CD4-positive, CD25-positive, alpha-beta regulatory T cell (primary cell): ENCODE measurements at regions not wholly inside any gene's neighbourhood (a gene's known extent, or its start where the extent isn't known, plus 50 kb on each side); places are given as distances from the start of the nearest gene placed in this dataset.

Experiments used
- ATAC-seq, 2 donors: fragments of 150-1000 bp; cut with Tn5 transposase; one replicate each; pipeline ENCODE4 v1.10.0; 2021; ENCODE audit warnings: low read depth in 2 of 2, moderate number of reproducible peaks in 2 of 2, moderate library complexity in 1 of 2
- DNase-seq, 3 donors: peaks; one replicate each; pipeline versions ENCODE4 v3.0.0 to v3.0.0-alpha.2; 2012 to 2022; ENCODE audit warnings: mixed read lengths in 1 of 3
- H3K27ac ChIP-seq: one replicate; pipeline ENCODE4 v1.7.0; 2013; ENCODE audit warnings: mild to moderate bottlenecking, low read length; ENCODE audit not compliant: insufficient read depth, poor library complexity, severe bottlenecking
- H3K27me3 ChIP-seq: one replicate; pipeline ENCODE4 v1.7.0; 2013; ENCODE audit warnings: low read length; ENCODE audit not compliant: control insufficient read depth, insufficient read depth
- H3K36me3 ChIP-seq: one replicate; pipeline ENCODE4 v1.7.0; 2013; ENCODE audit warnings: mild to moderate bottlenecking, low read length, moderate library complexity; ENCODE audit not compliant: control insufficient read depth, insufficient read depth
- H3K4me1 ChIP-seq: 2 replicates; pipeline ENCODE4 v1.7.0; 2013; ENCODE audit warnings: mild to moderate bottlenecking, low read length; ENCODE audit not compliant: insufficient read depth, control insufficient read depth, poor library complexity, severe bottlenecking
- H3K4me3 ChIP-seq: one replicate; pipeline ENCODE4 v1.7.0; 2013; ENCODE audit warnings: low read depth, mild to moderate bottlenecking, low read length, moderate library complexity
- H3K9me3 ChIP-seq, 2 experiments: 1 replicate in 1 of 2; 2 replicates in 1 of 2; pipeline ENCODE4 v1.7.0; 2013; ENCODE audit warnings: low read length in 2 of 2, mild to moderate bottlenecking in 1 of 2, moderate library complexity in 1 of 2; ENCODE audit not compliant: control insufficient read depth in 2 of 2
- H3K27ac Mint-ChIP-seq, 3 donors: one replicate each; pipeline ENCODE4 v1.8.0; 2020 to 2022; ENCODE audit warnings: mild to moderate bottlenecking in 3 of 3, mixed read lengths in 3 of 3, moderate library complexity in 2 of 3
- H3K27me3 Mint-ChIP-seq: one replicate; pipeline ENCODE4 v1.8.0; 2022; ENCODE audit warnings: mild to moderate bottlenecking, mixed read lengths
- H3K36me3 Mint-ChIP-seq: one replicate; pipeline ENCODE4 v1.8.0; 2020; ENCODE audit warnings: mixed read lengths
- H3K4me1 Mint-ChIP-seq, 4 donors: one replicate each; pipeline ENCODE4 v1.8.0; 2020 to 2022; ENCODE audit warnings: mixed read lengths in 4 of 4, mild to moderate bottlenecking in 1 of 4
- H3K4me3 Mint-ChIP-seq, 4 donors: one replicate each; pipeline ENCODE4 v1.8.0; 2020 to 2022; ENCODE audit warnings: mild to moderate bottlenecking in 4 of 4, mixed read lengths in 4 of 4, moderate library complexity in 3 of 4
- H3K9me3 Mint-ChIP-seq, 7 donors: one replicate each; pipeline ENCODE4 v1.8.0; 2020 to 2022; ENCODE audit warnings: mixed read lengths in 7 of 7, mild to moderate bottlenecking in 3 of 7, moderate library complexity in 2 of 7

DNA sequence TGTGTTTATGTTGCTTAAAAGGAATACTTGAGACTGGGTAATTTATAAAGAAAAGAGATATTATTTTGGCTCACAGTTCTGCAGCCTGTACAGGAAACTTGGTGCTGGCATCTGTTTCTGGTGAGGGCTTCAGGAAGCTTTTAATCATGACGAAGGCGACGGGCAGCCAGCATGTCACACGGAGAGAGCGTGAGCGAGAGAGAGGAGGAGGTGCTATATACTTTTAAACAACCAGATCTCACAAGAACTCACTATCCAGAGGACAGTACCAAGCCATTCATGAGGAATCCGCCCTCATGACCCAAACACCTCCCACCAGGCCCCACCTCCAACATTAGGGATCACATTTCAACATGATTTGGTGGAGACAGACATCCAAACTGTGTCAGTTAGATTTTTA lies 163.4 kb upstream of the TSC22D1 start:
- Mint-ChIP-seq H3K36me3 (no peaks in the 10 kb centered on the region), H3K27ac (no peak overlapping the region), H3K27me3 (no peaks in the 10 kb centered on the region), H3K4me3 (no peak overlapping the region), H3K9me3 (peaks cover 0 to 6% (median 0%) of the 10 kb centered on the region in 7 donors), H3K4me1 (no peaks in the 10 kb centered on the region)
- DNase-seq (no peak), ATAC-seq (no peak)
- Histone ChIP-seq H3K4me3 (no peak overlapping the region), H3K4me1 (no peaks in the 10 kb centered on the region), H3K27me3 (no peaks in the 10 kb centered on the region), H3K27ac (no peak overlapping the region), H3K9me3 (no peaks in the 10 kb centered on the region), H3K36me3 (no peaks in the 10 kb centered on the region)

DNA sequence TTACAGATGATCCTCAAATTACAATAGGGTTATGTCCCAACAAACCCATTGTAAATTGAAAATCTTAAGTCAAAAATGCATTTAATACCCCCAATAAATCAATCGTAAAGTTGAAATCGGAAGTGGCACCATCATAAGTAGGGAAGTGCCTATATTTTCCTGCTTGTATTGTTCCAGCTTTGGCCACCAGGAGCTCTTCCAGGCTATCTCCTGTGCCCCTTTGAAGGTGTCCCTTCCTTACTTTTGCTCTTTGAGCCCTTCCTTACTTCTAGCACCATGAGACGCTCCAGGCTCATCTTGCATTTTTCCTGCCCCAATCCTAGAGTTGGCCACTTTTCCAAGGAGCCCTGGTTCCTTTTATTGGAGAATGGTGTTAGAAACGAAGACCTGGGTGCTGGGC lies 163.0 kb upstream of the TSC22D1 start:
- Mint-ChIP-seq H3K27me3 (no peaks in the 10 kb centered on the region), H3K27ac (no peak overlapping the region)
- no peak for ATAC-seq

DNA sequence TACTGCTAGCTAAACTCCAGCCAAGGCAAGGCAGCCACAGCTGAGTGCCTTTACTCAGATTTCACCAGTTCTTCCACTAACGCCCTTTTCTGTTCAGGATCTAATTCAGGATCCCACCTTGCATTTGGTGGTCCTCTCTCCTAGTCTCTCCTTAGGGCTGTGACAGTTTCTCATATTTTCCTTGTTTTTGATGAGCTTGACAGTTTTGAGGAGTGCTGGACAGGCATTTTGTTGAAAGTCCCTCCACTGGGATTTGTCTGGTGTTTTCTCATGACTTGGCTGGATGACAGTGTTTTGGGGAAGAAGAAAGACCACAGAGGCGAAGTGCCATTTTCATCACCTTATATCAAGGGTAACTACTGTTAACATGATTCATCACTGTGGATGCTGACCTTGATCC lies 162.3 kb upstream of the TSC22D1 start:
- Histone ChIP-seq H3K9me3 (no peaks in the 10 kb centered on the region), H3K4me1 (no peaks in the 10 kb centered on the region), H3K27ac (no peak overlapping the region), H3K4me3 (no peak overlapping the region), H3K36me3 (no peaks in the 10 kb centered on the region), H3K27me3 (no peaks in the 10 kb centered on the region)
- DNase-seq (no peak), ATAC-seq (no peak)
- Mint-ChIP-seq H3K4me1 (no peaks in the 10 kb centered on the region), H3K36me3 (no peaks in the 10 kb centered on the region), H3K4me3 (no peak overlapping the region), H3K27ac (no peak overlapping the region), H3K9me3 (peaks cover 0 to 2% (median 0%) of the 10 kb centered on the region in 7 donors), H3K27me3 (no peaks in the 10 kb centered on the region)

More for the DNA sequence above, 163.0 kb upstream of the TSC22D1 start:
- Histone ChIP-seq H3K4me1 (no peaks in the 10 kb centered on the region), H3K27me3 (no peaks in the 10 kb centered on the region), H3K9me3 (no peaks in the 10 kb centered on the region), H3K27ac (no peak overlapping the region), H3K36me3 (no peaks in the 10 kb centered on the region), H3K4me3 (no peak overlapping the region)
- no peaks in the 10 kb centered on the region for H3K36me3 Mint-ChIP-seq
- DNase-seq = no peak
- peaks cover 0 to 6% (median 0%) of the 10 kb centered on the region in 7 donors for H3K9me3 Mint-ChIP-seq
- H3K4me3 Mint-ChIP-seq = no peak overlapping the region
- no peaks in the 10 kb centered on the region for H3K4me1 Mint-ChIP-seq

DNA sequence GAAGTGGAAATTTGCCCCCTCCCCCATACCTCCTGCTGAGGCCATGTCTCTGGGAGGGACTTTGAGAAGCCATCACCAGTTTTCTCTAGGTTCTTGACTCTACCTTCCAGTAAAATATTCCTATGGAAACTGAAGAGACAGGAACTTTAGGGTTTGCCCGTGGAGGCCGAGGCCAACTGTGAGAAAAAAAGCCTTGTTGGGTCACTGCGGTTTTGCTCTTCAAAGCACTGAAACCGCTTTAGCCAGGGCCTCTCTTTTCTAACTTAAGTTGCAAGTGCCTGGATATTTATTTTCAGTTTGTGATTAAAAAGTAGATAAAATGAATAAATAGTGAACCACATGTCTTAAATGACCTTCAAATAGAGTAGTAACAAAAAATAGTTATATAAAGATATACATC lies 159.7 kb upstream of the TSC22D1 start:
- no peak for DNase-seq

DNA sequence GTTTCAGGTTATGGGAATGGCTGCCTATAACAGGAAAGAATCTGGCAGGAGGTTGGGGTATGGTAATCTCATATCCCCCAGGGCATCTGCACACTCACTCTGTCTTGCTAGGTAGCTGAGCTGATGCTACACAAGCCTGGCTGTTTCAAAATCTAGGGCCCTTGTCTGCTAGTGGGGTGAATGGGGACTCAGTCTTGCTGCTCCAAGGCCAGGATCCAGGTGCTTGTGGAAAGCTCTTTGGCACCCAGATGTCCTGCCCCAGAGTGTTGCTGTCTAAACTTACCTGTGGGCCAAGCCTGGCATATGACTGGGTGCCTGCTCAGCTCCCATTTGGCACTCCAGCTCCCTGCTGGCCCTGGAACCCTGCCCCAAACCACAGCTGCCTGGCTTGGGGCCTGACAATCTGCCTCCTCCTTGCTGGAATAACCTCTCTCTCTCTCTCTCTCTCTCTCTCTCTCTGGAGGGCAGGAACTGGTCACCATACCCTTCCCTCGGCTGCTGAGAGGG lies 158.1 kb upstream of the TSC22D1 start:
- Histone ChIP-seq H3K27ac (no peak overlapping the region), H3K4me1 (no peaks in the 10 kb centered on the region), H3K27me3 (no peaks in the 10 kb centered on the region), H3K36me3 (no peaks in the 10 kb centered on the region), H3K4me3 (no peak overlapping the region), H3K9me3 (no peaks in the 10 kb centered on the region)
- peaks cover 0 to 4% (median 0%) of the 10 kb centered on the region in 7 donors for H3K9me3 Mint-ChIP-seq
- H3K27me3 Mint-ChIP-seq = no peaks in the 10 kb centered on the region
- H3K36me3 Mint-ChIP-seq = no peaks in the 10 kb centered on the region
- ATAC-seq = no peak
- H3K4me1 Mint-ChIP-seq = no peaks in the 10 kb centered on the region
- no peak overlapping the region for H3K4me3 Mint-ChIP-seq
- H3K27ac Mint-ChIP-seq = no peak overlapping the region
- DNase-seq = no peak

More for the DNA sequence above, 159.7 kb upstream of the TSC22D1 start:
- no peaks in the 10 kb centered on the region for H3K4me1 ChIP-seq
- H3K9me3 Mint-ChIP-seq = peaks cover 0 to 4% (median 0%) of the 10 kb centered on the region in 7 donors
- H3K4me3 Mint-ChIP-seq = no peak overlapping the region
- no peaks in the 10 kb centered on the region for H3K36me3 ChIP-seq
- no peak for ATAC-seq
- H3K27ac Mint-ChIP-seq = no peak overlapping the region
- no peak overlapping the region for H3K4me3 ChIP-seq
- no peak overlapping the region for H3K27ac ChIP-seq
- H3K27me3 ChIP-seq = no peaks in the 10 kb centered on the region
- H3K4me1 Mint-ChIP-seq = no peaks in the 10 kb centered on the region
- no peaks in the 10 kb centered on the region for H3K36me3 Mint-ChIP-seq
- no peaks in the 10 kb centered on the region for H3K27me3 Mint-ChIP-seq
- no peaks in the 10 kb centered on the region for H3K9me3 ChIP-seq

DNA sequence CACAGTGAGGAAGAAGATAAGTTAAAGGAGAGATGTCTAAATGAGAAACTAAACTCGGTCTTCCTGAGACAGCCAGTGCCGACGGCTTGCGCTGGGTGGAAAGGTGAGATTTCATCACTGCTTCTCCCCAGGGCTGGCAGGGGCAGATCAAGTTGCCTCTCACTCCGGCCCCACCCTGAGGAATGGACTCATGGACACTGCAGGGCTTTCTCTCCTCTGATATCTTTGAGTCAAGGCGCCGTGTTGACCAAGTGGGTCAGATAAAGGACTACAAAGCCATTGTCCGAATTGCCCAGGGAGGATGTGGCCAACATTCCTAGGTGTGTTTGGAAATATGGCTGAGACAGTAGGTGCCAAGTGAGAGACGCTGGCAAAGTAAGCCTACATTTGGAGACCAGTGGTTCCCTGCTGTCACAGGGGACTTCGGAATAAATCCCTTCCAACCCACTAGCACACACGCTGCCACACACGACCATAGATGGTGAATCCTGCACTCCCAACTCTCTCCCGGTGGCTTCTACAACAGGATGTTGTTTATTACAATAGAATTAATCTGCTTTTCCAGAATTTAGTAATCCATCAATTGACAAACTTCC lies 156.5 kb upstream of the TSC22D1 start:
- Histone ChIP-seq H3K36me3 (no peaks in the 10 kb centered on the region), H3K4me1 (no peaks in the 10 kb centered on the region), H3K27ac (no peak overlapping the region), H3K27me3 (no peaks in the 10 kb centered on the region), H3K9me3 (no peaks in the 10 kb centered on the region), H3K4me3 (no peak overlapping the region)
- Mint-ChIP-seq H3K4me1 (no peaks in the 10 kb centered on the region), H3K9me3 (peaks cover 0 to 4% (median 0%) of the 10 kb centered on the region in 7 donors), H3K4me3 (no peak overlapping the region), H3K36me3 (no peaks in the 10 kb centered on the region), H3K27me3 (no peaks in the 10 kb centered on the region), H3K27ac (no peak overlapping the region)
- ATAC-seq = no peak
- no peak for DNase-seq

DNA sequence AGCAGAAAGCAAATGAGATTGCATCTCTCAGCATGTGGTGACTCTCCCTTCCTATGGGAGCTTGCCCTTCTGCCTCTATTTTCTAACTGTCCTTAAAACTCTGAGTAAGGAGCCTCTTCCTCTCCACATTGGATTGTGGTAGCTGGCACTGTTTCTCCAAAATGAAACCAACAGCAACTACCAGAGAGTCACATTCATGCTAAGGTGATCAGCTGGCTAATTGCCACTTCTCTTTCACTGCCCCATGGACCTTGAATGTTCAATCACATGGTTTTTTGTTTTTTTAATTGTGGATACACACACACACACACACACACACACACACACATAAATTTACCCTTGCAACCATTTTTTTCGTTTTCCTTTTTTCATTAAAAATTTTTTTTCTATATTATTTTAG lies 154.7 kb upstream of the TSC22D1 start:
- ATAC-seq = no peak

DNA sequence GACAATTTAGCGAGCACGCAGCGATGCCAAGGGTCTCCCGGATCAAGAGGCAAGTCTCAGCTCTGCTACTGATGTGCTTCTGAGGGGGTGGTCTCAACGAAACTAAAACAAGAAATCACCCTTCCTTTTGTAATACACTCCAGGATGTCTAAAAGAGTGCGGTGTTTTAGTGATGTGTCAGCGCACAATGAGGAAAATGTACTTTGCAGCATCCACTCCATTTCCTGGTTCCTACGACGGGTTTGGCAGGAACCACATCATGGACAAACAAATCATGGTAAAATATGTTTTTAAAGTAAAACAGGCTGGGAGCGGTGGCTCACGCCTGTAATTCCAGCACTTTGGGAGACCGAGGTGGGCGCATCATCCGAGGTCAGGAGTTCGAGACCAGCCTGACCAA lies 154.0 kb upstream of the TSC22D1 start:
- DNase-seq = no peak
- no peaks in the 10 kb centered on the region for H3K36me3 ChIP-seq
- H3K27ac ChIP-seq = no peak overlapping the region
- H3K4me1 Mint-ChIP-seq = no peaks in the 10 kb centered on the region
- H3K9me3 Mint-ChIP-seq = peaks cover 0 to 4% (median 0%) of the 10 kb centered on the region in 7 donors
- H3K27ac Mint-ChIP-seq = no peak overlapping the region
- H3K4me1 ChIP-seq = no peaks in the 10 kb centered on the region
- no peak overlapping the region for H3K4me3 Mint-ChIP-seq
- no peaks in the 10 kb centered on the region for H3K27me3 Mint-ChIP-seq
- no peak overlapping the region for H3K4me3 ChIP-seq
- H3K36me3 Mint-ChIP-seq = no peaks in the 10 kb centered on the region
- no peaks in the 10 kb centered on the region for H3K9me3 ChIP-seq
- no peak for ATAC-seq
- no peaks in the 10 kb centered on the region for H3K27me3 ChIP-seq

More for the DNA sequence above, 154.7 kb upstream of the TSC22D1 start:
- Histone ChIP-seq H3K36me3 (no peaks in the 10 kb centered on the region), H3K4me3 (no peak overlapping the region), H3K27ac (no peak overlapping the region), H3K27me3 (no peaks in the 10 kb centered on the region), H3K4me1 (no peaks in the 10 kb centered on the region), H3K9me3 (no peaks in the 10 kb centered on the region)
- no peak overlapping the region for H3K4me3 Mint-ChIP-seq
- no peaks in the 10 kb centered on the region for H3K27me3 Mint-ChIP-seq
- no peaks in the 10 kb centered on the region for H3K36me3 Mint-ChIP-seq
- H3K9me3 Mint-ChIP-seq = peaks cover 0 to 4% (median 0%) of the 10 kb centered on the region in 7 donors
- H3K27ac Mint-ChIP-seq = peak overlapping the region in 1 of 3 donors; percentile 45
- no peak for DNase-seq
- H3K4me1 Mint-ChIP-seq = no peaks in the 10 kb centered on the region
